ENCODE measurements at regions not wholly inside any gene's neighbourhood (a gene's known extent, or its start where the extent isn't known, plus 50 kb on each side); places are given as distances from the start of the nearest gene placed in this dataset.

DNA sequence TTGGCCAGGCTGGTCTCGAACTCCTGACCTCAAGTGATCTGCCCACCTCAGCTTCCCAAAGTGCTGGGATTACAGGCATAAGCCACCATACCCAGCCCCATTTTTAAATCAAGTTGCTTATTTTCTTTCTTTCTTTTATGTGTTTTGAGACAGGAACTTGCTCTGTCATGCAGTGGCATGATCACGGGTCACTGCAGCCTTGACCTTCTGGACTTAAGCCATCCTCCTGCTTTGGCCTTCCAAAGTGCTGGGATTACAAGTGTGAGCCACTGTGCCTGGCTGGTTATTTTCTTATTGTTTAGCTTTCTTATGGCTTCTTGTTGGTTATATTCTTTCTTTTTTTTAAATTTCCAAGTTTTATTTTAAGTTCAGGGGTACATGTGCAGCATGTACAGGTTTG, 79.7 kb upstream of the C5orf63 start:
- Histone ChIP-seq H3K36me3 (ENCODE audit: control insufficient read depth, insufficient read depth, low read length) (no peaks in the 10 kb centered on the region), H3K4me1 (replicated peaks in 1 of 2; ENCODE audit: control insufficient read depth in 2 of 2, insufficient read depth in 2 of 2, low read length in 2 of 2) (no peaks in the 10 kb centered on the region), H3K4me3 (no peak overlapping the region), H3K4me2 (ENCODE audit: insufficient read depth, low read length) (no peak overlapping the region), H3K79me2 (ENCODE audit: control insufficient read depth, insufficient read depth, low read length) (no peaks in the 10 kb centered on the region), H3K9me3 (replicated peaks; ENCODE audit: control insufficient read depth, insufficient read depth, low read depth, low read length) (no peaks in the 10 kb centered on the region), H2AFZ (ENCODE audit: low read depth, low read length) (no peak overlapping the region), H3K27me3 (ENCODE audit: control insufficient read depth in 2 of 2, insufficient read depth in 2 of 2, low read length in 2 of 2) (no peaks in the 10 kb centered on the region; a peak in 1 of 5 replicates), H4K20me1 (replicated peaks; ENCODE audit: control insufficient read depth, insufficient read depth, low read length) (no peaks in the 10 kb centered on the region), H3K9ac (ENCODE audit: insufficient read depth in 1 of 2, low read depth in 2 of 2, low read length in 2 of 2) (no peak overlapping the region), H3K9me1 (ENCODE audit: control insufficient read depth, insufficient read depth, low read length) (no peaks in the 10 kb centered on the region), H3K27ac (ENCODE audit: extremely low read depth, low read depth, low read length) (no peak overlapping the region)
- ATAC-seq (no peak), DNase-seq (ENCODE audit: extremely low read depth in 1 of 4, low spot score in 3 of 4) (peak in 1 of 4 experiments; percentile 6), FAIRE-seq (no peak)
- BruUV-seq (replicated peaks) = no TSS peak
- TF ChIP-seq ZNF717 (CRISPR knock-in tag; IDR thresholded peaks at IDR 0.05) (no peak), ZZZ3 (IDR thresholded peaks at IDR 0.05) (no peak), ZNF239 (CRISPR knock-in tag; IDR thresholded peaks at IDR 0.05) (no peak), NFIC (IDR thresholded peaks at IDR 0.05) (0 out of 2 replicates have a peak, but pooled peaks have one; percentile 32), NFE2 (IDR thresholded peaks at IDR 0.05; ENCODE audit: low read depth) (peak; percentile 58; the same call in 1 of the 2 replicates), ILK (tag; IDR thresholded peaks at IDR 0.05; ENCODE audit: borderline replicate concordance, low read depth) (no peak), ZNF77 (CRISPR knock-in tag; IDR thresholded peaks at IDR 0.05) (no peak)
- POLR2A ChIA-PET = no interaction called here
- in situ Hi-C loops (cut with MboI) = no loop called here
- intact Hi-C loops (cut with micrococcal nuclease) = no loop called here
- CTCF ChIA-PET (ENCODE audit: low intra/inter-chr PET ratio) = no interaction called here
- 28% methylated on average over 2 of the region's 2 CpGs for WGBS (ENCODE audit: insufficient coverage, low coverage, missing lambda C conversion rate)

DNA sequence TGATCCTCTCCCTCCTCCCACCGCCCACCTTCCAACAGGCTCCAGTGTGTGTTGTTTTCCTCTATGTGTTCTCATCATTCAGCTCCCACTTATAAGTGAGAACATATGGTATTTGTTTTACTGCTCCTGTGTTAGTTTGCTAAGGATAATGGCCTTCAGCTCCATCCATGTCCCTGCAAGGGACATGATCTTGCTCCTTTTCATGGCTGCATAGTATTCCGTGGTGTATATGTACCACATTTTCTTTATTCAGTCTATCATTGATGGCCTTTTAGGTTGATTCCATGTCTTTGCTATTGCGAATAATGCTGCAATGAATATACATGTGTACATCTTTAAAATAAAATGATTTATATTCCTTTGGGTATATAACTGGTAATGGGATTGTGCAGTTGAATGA, 80.2 kb upstream of the C5orf63 start:
- no TSS peak for BruUV-seq (replicated peaks)
- H4K20me1 ChIP-seq (replicated peaks; ENCODE audit: control insufficient read depth, insufficient read depth, low read length) = no peaks in the 10 kb centered on the region
- no peaks in the 10 kb centered on the region for H3K4me1 ChIP-seq (replicated peaks in 1 of 2; ENCODE audit: control insufficient read depth in 2 of 2, insufficient read depth in 2 of 2, low read length in 2 of 2)
- no peaks in the 10 kb centered on the region for H3K9me1 ChIP-seq (ENCODE audit: control insufficient read depth, insufficient read depth, low read length)
- intact Hi-C loops (cut with micrococcal nuclease) (no loop called here), in situ Hi-C loops (cut with MboI) (no loop called here)
- no peak overlapping the region for H3K9ac ChIP-seq (ENCODE audit: insufficient read depth in 1 of 2, low read depth in 2 of 2, low read length in 2 of 2)
- no peaks in the 10 kb centered on the region for H3K79me2 ChIP-seq (ENCODE audit: control insufficient read depth, insufficient read depth, low read length)
- H3K4me3 ChIP-seq = no peak overlapping the region
- no peak overlapping the region for H3K4me2 ChIP-seq (ENCODE audit: insufficient read depth, low read length)
- H3K27ac ChIP-seq (ENCODE audit: extremely low read depth, low read depth, low read length) = no peak overlapping the region
- CTCF ChIA-PET (ENCODE audit: low intra/inter-chr PET ratio) = no interaction called here
- DNase-seq (ENCODE audit: extremely low read depth in 1 of 4, low spot score in 3 of 4) = no peak
- H2AFZ ChIP-seq (ENCODE audit: low read depth, low read length) = no peak overlapping the region
- ATAC-seq = no peak
- H3K36me3 ChIP-seq (ENCODE audit: control insufficient read depth, insufficient read depth, low read length) = no peaks in the 10 kb centered on the region
- no peak for FAIRE-seq
- TF ChIP-seq ZNF146 (CRISPR knock-in tag; IDR thresholded peaks at IDR 0.05; ENCODE audit: unreplicated experiment) (peak; percentile 95), KDM1A (IDR thresholded peaks at IDR 0.05) (peak; percentile 23 to 29; a peak in 1 of 4 replicates), MAFF (IDR thresholded peaks at IDR 0.05; ENCODE audit: low read length) (no peak), NONO (IDR thresholded peaks at IDR 0.05; ENCODE audit: low read depth in 2 of 2, low read length in 1 of 2) (no peak)
- POLR2A ChIA-PET = no interaction called here
- WGBS (ENCODE audit: insufficient coverage, low coverage, missing lambda C conversion rate) = 16% methylated on average over 3 of the region's 3 CpGs
- no peaks in the 10 kb centered on the region for H3K9me3 ChIP-seq (replicated peaks; ENCODE audit: control insufficient read depth, insufficient read depth, low read depth, low read length)
- H3K27me3 ChIP-seq (ENCODE audit: control insufficient read depth in 2 of 2, insufficient read depth in 2 of 2, low read length in 2 of 2) = no peaks in the 10 kb centered on the region
